ENCODE measurements at regions not wholly inside any gene's neighbourhood (a gene's known extent, or its start where the extent isn't known, plus 50 kb on each side); places are given as distances from the start of the nearest gene placed in this dataset.

- intact Hi-C loops (cut with DNase I) = no loop called here
- no peaks in the 10 kb centered on the region for H3K36me3 ChIP-seq (ENCODE audit: control insufficient read depth in 2 of 3, insufficient read depth in 3 of 3, low read length in 3 of 3)
Measured at GRCh38 chr5:31095796-31096195, 97.7 kb upstream of the CDH6 start.

GRCh38 chr5:31091501-31091900 is 102.0 kb upstream of the CDH6 start:
- Histone ChIP-seq H3K4me3 (ENCODE audit: low read length in 3 of 3) (no peak overlapping the region), H3K9ac (ENCODE audit: low read length in 3 of 3) (no peak overlapping the region), H3K36me3 (ENCODE audit: control insufficient read depth in 2 of 3, insufficient read depth in 3 of 3, low read length in 3 of 3) (no peaks in the 10 kb centered on the region), H3K27me3 (ENCODE audit: control insufficient read depth, insufficient read depth, low read length) (no peaks in the 10 kb centered on the region), H3K4me1 (ENCODE audit: control insufficient read depth in 2 of 3, insufficient read depth in 2 of 3, low read depth in 1 of 3, low read length in 3 of 3) (no peaks in the 10 kb centered on the region), H3K27ac (ENCODE audit: low read depth in 2 of 2, low read length in 2 of 2) (no peak overlapping the region), H3K9me3 (ENCODE audit: control insufficient read depth in 2 of 3, insufficient read depth in 1 of 3, low read length in 3 of 3) (no peaks in the 10 kb centered on the region)
- TF ChIP-seq CTCF (IDR thresholded peaks at IDR 0.05; ENCODE audit: borderline replicate concordance, extremely low read depth, insufficient read depth) = no peak
- no peak for DNase-seq
- intact Hi-C loops (cut with DNase I) = no loop called here
- FAIRE-seq = no peak

More at GRCh38 chr5:31095796-31096195, 97.7 kb upstream of the CDH6 start:
- no peaks in the 10 kb centered on the region for H3K4me1 ChIP-seq (ENCODE audit: control insufficient read depth in 2 of 3, insufficient read depth in 2 of 3, low read depth in 1 of 3, low read length in 3 of 3)
- DNase-seq (no peak), FAIRE-seq (no peak)
- no peak overlapping the region for H3K27ac ChIP-seq (ENCODE audit: low read depth in 2 of 2, low read length in 2 of 2)
- H3K27me3 ChIP-seq (ENCODE audit: control insufficient read depth, insufficient read depth, low read length) = no peaks in the 10 kb centered on the region
- H3K9ac ChIP-seq (ENCODE audit: low read length in 3 of 3) = no peak overlapping the region
- H3K4me3 ChIP-seq (ENCODE audit: low read length in 3 of 3) = no peak overlapping the region
- H3K9me3 ChIP-seq (ENCODE audit: control insufficient read depth in 2 of 3, insufficient read depth in 1 of 3, low read length in 3 of 3) = no peaks in the 10 kb centered on the region
- no peak for TF ChIP-seq CTCF (IDR thresholded peaks at IDR 0.05; ENCODE audit: borderline replicate concordance, extremely low read depth, insufficient read depth)

GRCh38 chr5:31090467-31090866 is 103.0 kb upstream of the CDH6 start:
- H3K27ac ChIP-seq (ENCODE audit: low read depth in 2 of 2, low read length in 2 of 2) = no peak overlapping the region
- no peak for FAIRE-seq
- H3K9me3 ChIP-seq (ENCODE audit: control insufficient read depth in 2 of 3, insufficient read depth in 1 of 3, low read length in 3 of 3) = no peaks in the 10 kb centered on the region
- H3K27me3 ChIP-seq (ENCODE audit: control insufficient read depth, insufficient read depth, low read length) = no peaks in the 10 kb centered on the region
- no peaks in the 10 kb centered on the region for H3K36me3 ChIP-seq (ENCODE audit: control insufficient read depth in 2 of 3, insufficient read depth in 3 of 3, low read length in 3 of 3)
- no peak overlapping the region for H3K4me3 ChIP-seq (ENCODE audit: low read length in 3 of 3)
- intact Hi-C loops (cut with DNase I) = no loop called here
- no peak for DNase-seq
- no peaks in the 10 kb centered on the region for H3K4me1 ChIP-seq (ENCODE audit: control insufficient read depth in 2 of 3, insufficient read depth in 2 of 3, low read depth in 1 of 3, low read length in 3 of 3)
- no peak overlapping the region for H3K9ac ChIP-seq (ENCODE audit: low read length in 3 of 3)
- no peak for TF ChIP-seq CTCF (IDR thresholded peaks at IDR 0.05; ENCODE audit: borderline replicate concordance, extremely low read depth, insufficient read depth)

GRCh38 chr5:31086839-31087415 is 106.6 kb upstream of the CDH6 start:
- no peak for DNase-seq
- FAIRE-seq = no peak
- Histone ChIP-seq H3K9me3 (ENCODE audit: control insufficient read depth in 2 of 3, insufficient read depth in 1 of 3, low read length in 3 of 3) (no peaks in the 10 kb centered on the region), H3K27me3 (ENCODE audit: control insufficient read depth, insufficient read depth, low read length) (no peaks in the 10 kb centered on the region), H3K4me3 (ENCODE audit: low read length in 3 of 3) (no peak overlapping the region), H3K4me1 (ENCODE audit: control insufficient read depth in 2 of 3, insufficient read depth in 2 of 3, low read depth in 1 of 3, low read length in 3 of 3) (no peaks in the 10 kb centered on the region), H3K36me3 (ENCODE audit: control insufficient read depth in 2 of 3, insufficient read depth in 3 of 3, low read length in 3 of 3) (no peaks in the 10 kb centered on the region), H3K9ac (ENCODE audit: low read length in 3 of 3) (no peak overlapping the region), H3K27ac (ENCODE audit: low read depth in 2 of 2, low read length in 2 of 2) (no peak overlapping the region)
- intact Hi-C loops (cut with DNase I) = no loop called here
- TF ChIP-seq CTCF (IDR thresholded peaks at IDR 0.05; ENCODE audit: borderline replicate concordance, extremely low read depth, insufficient read depth) = no peak
